CD4-positive, alpha-beta T cell treated with Interleukin-4 for 1 hour (primary cell): ENCODE measurements at regions not wholly inside any gene's neighbourhood (a gene's known extent, or its start where the extent isn't known, plus 50 kb on each side); places are given as distances from the start of the nearest gene placed in this dataset.

Experiments
- DNase-seq, 2 donors: peaks; one replicate each; pipeline ENCODE4 v3.0.0-alpha.2; 2020 to 2022

- DNase-seq, result no peak
These were observed 111.8 kb upstream of the IGF1 start for GRCh38 chr12:102592134-102592533.

GRCh38 chr12:102573237-102573636 is 92.9 kb upstream of the IGF1 start:
- no peak for DNase-seq

GRCh38 chr12:102571889-102572288 is 91.5 kb upstream of the IGF1 start:
- no peak for DNase-seq

- no peak for DNase-seq
These were observed 89.9 kb upstream of the IGF1 start for GRCh38 chr12:102570256-102570655.

- no peak for DNase-seq
These were observed 89.4 kb upstream of the IGF1 start for GRCh38 chr12:102569803-102570202.

GRCh38 chr12:102568276-102568675 is 87.9 kb upstream of the IGF1 start:
- DNase-seq, result no peak

- DNase-seq, result no peak
These were observed 86.9 kb upstream of the IGF1 start for GRCh38 chr12:102567031-102567985.

GRCh38 chr12:102565555-102565954 is 85.2 kb upstream of the IGF1 start:
- DNase-seq, result no peak

GRCh38 chr12:102564026-102564425 is 83.7 kb upstream of the IGF1 start:
- no peak for DNase-seq

- no peak for DNase-seq
These were observed 82.6 kb upstream of the IGF1 start for GRCh38 chr12:102562836-102563425.

GRCh38 chr12:102551186-102551585 is 70.8 kb upstream of the IGF1 start:
- DNase-seq, result no peak

GRCh38 chr12:102549691-102550090 is 69.3 kb upstream of the IGF1 start:
- no peak for DNase-seq

GRCh38 chr12:102548543-102548942 is 68.2 kb upstream of the IGF1 start:
- no peak for DNase-seq

GRCh38 chr12:102543494-102544485 is 63.4 kb upstream of the IGF1 start:
- DNase-seq, result no peak

- DNase-seq, result no peak
These were observed 62.6 kb upstream of the IGF1 start for GRCh38 chr12:102542816-102543440.

GRCh38 chr12:102540815-102541385 is 60.5 kb upstream of the IGF1 start:
- no peak for DNase-seq

GRCh38 chr12:102539651-102540553 is 59.5 kb upstream of the IGF1 start:
- DNase-seq, result no peak

- no peak for DNase-seq
These were observed 54.9 kb upstream of the IGF1 start for GRCh38 chr12:102535306-102535705.

- no peak for DNase-seq
These were observed 54.5 kb upstream of the IGF1 start for GRCh38 chr12:102534899-102535298.

- no peak for DNase-seq
These were observed 53.3 kb upstream of the IGF1 start for GRCh38 chr12:102533483-102534215.
